AG04449 (cell line): ENCODE measurements at regions not wholly inside any gene's neighbourhood (a gene's known extent, or its start where the extent isn't known, plus 50 kb on each side); places are given as distances from the start of the nearest gene placed in this dataset.

ENCODE experiments used
- CTCF ChIA-PET: fragments of 350-600 bp; formaldehyde crosslinking; extraction: SDS; loops from one replicate; lab custom pipeline; 2021; ENCODE audit warnings: antibody characterized with exemption; lab: Yijun Ruan, JAX
- POLR2A ChIA-PET: fragments of 400-600, 350-600 bp; formaldehyde crosslinking; extraction: SDS; loops from one replicate; lab custom pipeline; 2020; ENCODE audit warnings: antibody characterized with exemption, inconsistent platforms; lab: Yijun Ruan, JAX
- DNase-seq: peaks from one replicate; pipeline ENCODE4 v3.0.0-alpha.2; 2010; ENCODE audit warnings: low read depth, low spot score
- H3K4me3 ChIP-seq: 2 replicates; pipeline ENCODE4 v1.5.1; 2011; ENCODE audit warnings: low read depth, mild to moderate bottlenecking, control low read depth, low read length
- CTCF ChIP-seq: IDR thresholded peaks from one replicate; pipeline ENCODE4 v1.5.1; 2011; ENCODE audit warnings: mild to moderate bottlenecking, moderate library complexity, low read length, control low read depth, inconsistent platforms; ENCODE audit not compliant: insufficient read depth; ENCODE audit errors: missing control alignments

GRCh38 chr2:224284134-224284946 lies 117.6 kb downstream of the FAM124B start:
- POLR2A ChIA-PET: interaction anchor here (0.9 kb wide), 1 partner anchor 315 kb away, joined by 5 read pairs; no protein-coding TSS in a partner anchor
- CTCF ChIA-PET: interaction anchor here (0.7 to 10.3 kb wide), 49 partner anchors 9 to 484 kb away, joined by 3 to 414 read pairs (median 5); partner anchors contain the start of genes MRPL44 and SERPINE2
- no peak overlapping the region for H3K4me3 ChIP-seq
- DNase-seq: no peak
- peak; percentile 45 for TF ChIP-seq CTCF

GRCh38 chr2:224283466-224283965 lies 118.4 kb downstream of the FAM124B start:
- no peak for TF ChIP-seq CTCF
- POLR2A ChIA-PET: interaction anchor here (1.0 to 1.1 kb wide), 2 partner anchors 244 to 245 kb away, joined by 3 to 4 read pairs; partner anchors contain the start of gene SERPINE2
- CTCF ChIA-PET: interaction anchor here (0.6 to 10.3 kb wide), 43 partner anchors 9 to 420 kb away, joined by 3 to 414 read pairs (median 6); partner anchors contain the start of genes MRPL44 and SERPINE2
- no peak overlapping the region for H3K4me3 ChIP-seq
- no peak for DNase-seq

GRCh38 chr2:224281374-224281773 lies 120.5 kb downstream of the FAM124B start:
- no peak overlapping the region for H3K4me3 ChIP-seq
- POLR2A ChIA-PET: no interaction called here
- CTCF ChIA-PET: interaction anchor here (3.4 to 10.3 kb wide), 7 partner anchors 239 to 312 kb away, joined by 19 to 414 read pairs (median 29); partner anchors contain the start of gene SERPINE2
- TF ChIP-seq CTCF: no peak
- DNase-seq: no peak

- H3K4me3 ChIP-seq: no peak overlapping the region
- CTCF ChIA-PET: interaction anchor here (0.7 to 3.4 kb wide), 13 partner anchors 9 to 311 kb away, joined by 3 to 46 read pairs (median 4); partner anchors contain the start of gene SERPINE2
- POLR2A ChIA-PET: interaction anchor here (0.5 to 1.3 kb wide), 3 partner anchors 13 to 301 kb away, joined by 3 to 5 read pairs (median 3); partner anchors contain the start of gene SERPINE2
- TF ChIP-seq CTCF: peak; percentile 14
- DNase-seq: peak; percentile 33
Observed at GRCh38 chr2:224278531-224278930, 123.4 kb downstream of the FAM124B start.

- TF ChIP-seq CTCF: no peak
- ChIA-PET CTCF (interaction anchor here (2.1 to 3.3 kb wide), 3 partner anchors 282 to 306 kb away, joined by 10 to 46 read pairs (median 16); no protein-coding TSS in a partner anchor), POLR2A (no interaction called here)
- DNase-seq: no peak
- H3K4me3 ChIP-seq: no peak overlapping the region
Observed at GRCh38 chr2:224276251-224276650, 125.7 kb downstream of the FAM124B start.
